ENCODE measurements at regions not wholly inside any gene's neighbourhood (a gene's known extent, or its start where the extent isn't known, plus 50 kb on each side); places are given as distances from the start of the nearest gene placed in this dataset.

GRCh38 chr18:34965566-34965965, 75.6 kb upstream of the MAPRE2 start:
- Histone ChIP-seq H2AFZ (ENCODE audit: low read depth, low read length) (no peak overlapping the region), H3K4me3 (ENCODE audit: low read length) (no peak overlapping the region), H3K36me3 (ENCODE audit: insufficient read depth, low read length) (no peaks in the 10 kb centered on the region)

DNA sequence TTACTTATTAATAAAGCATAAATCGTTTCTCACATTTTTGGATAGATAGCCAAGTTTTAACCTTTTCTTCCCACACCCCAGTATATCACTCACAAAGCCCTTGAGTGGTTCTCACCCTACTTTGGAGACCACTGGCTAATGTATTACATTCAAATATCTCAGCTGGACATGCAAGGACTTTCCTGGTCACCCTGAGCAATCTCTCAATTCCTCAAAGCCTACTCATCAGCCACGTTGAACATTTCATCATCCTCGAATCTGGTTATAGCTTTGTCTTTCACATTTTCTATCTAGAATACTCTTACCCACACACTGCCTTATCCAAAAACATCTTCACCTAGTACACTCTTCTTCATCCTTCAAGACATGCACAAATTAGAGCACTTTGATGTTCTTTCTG, 71.1 kb upstream of the MAPRE2 start:
- Histone ChIP-seq H3K9me3 (ENCODE audit: low read length) (no peaks in the 10 kb centered on the region), H3K27me3 (ENCODE audit: insufficient read depth, low read length) (peaks cover 2% of the 10 kb centered on the region), H3K4me1 (ENCODE audit: insufficient read depth, low read length) (no peaks in the 10 kb centered on the region)

More at GRCh38 chr18:34965566-34965965, 75.6 kb upstream of the MAPRE2 start:
- Histone ChIP-seq H3K27me3 (ENCODE audit: insufficient read depth, low read length) (no peaks in the 10 kb centered on the region), H3K9me3 (ENCODE audit: low read length) (no peaks in the 10 kb centered on the region), H3K4me1 (ENCODE audit: insufficient read depth, low read length) (no peaks in the 10 kb centered on the region)

DNA sequence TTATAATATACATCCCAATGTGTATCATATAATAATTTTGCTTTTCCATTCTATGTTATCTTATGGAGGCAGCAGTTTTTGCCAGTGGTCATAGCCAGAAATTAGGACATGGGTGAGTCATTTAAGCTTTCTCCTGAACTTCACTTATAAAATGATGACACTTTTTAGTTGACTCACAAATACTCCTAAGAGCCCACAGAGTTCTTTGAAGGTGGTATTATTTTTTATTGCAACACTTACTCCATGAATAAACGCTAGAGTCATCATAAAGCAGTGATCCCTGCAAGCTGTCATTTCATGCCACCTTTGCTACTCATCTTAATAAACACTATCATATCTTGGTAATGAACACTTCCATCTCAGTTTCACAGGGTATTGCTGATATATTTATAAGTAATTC, 69.9 kb upstream of the MAPRE2 start:
- Histone ChIP-seq H2AFZ (ENCODE audit: low read depth, low read length) (no peak overlapping the region), H3K4me1 (ENCODE audit: insufficient read depth, low read length) (no peaks in the 10 kb centered on the region), H3K4me3 (ENCODE audit: low read length) (no peak overlapping the region), H3K27me3 (ENCODE audit: insufficient read depth, low read length) (peaks cover 12% of the 10 kb centered on the region), H3K36me3 (ENCODE audit: insufficient read depth, low read length) (no peaks in the 10 kb centered on the region), H3K9me3 (ENCODE audit: low read length) (no peaks in the 10 kb centered on the region)

More for the DNA sequence above, 71.1 kb upstream of the MAPRE2 start:
- Histone ChIP-seq H3K4me3 (ENCODE audit: low read length) (no peak overlapping the region), H3K36me3 (ENCODE audit: insufficient read depth, low read length) (no peaks in the 10 kb centered on the region), H2AFZ (ENCODE audit: low read depth, low read length) (no peak overlapping the region)

GRCh38 chr18:34972765-34973414, 68.3 kb upstream of the MAPRE2 start:
- H3K36me3 ChIP-seq (ENCODE audit: insufficient read depth, low read length): no peaks in the 10 kb centered on the region
- no peaks in the 10 kb centered on the region for H3K9me3 ChIP-seq (ENCODE audit: low read length)
- H2AFZ ChIP-seq (ENCODE audit: low read depth, low read length): no peak overlapping the region
- H3K27me3 ChIP-seq (ENCODE audit: insufficient read depth, low read length): peaks cover 12% of the 10 kb centered on the region
- H3K4me3 ChIP-seq (ENCODE audit: low read length): no peak overlapping the region
- H3K4me1 ChIP-seq (ENCODE audit: insufficient read depth, low read length): peaks cover 4% of the 10 kb centered on the region

GRCh38 chr18:34976123-34976522, 65.1 kb upstream of the MAPRE2 start:
- Histone ChIP-seq H3K4me1 (ENCODE audit: insufficient read depth, low read length) (peaks cover 21% of the 10 kb centered on the region), H3K4me3 (ENCODE audit: low read length) (peak overlapping the region; percentile 72), H3K36me3 (ENCODE audit: insufficient read depth, low read length) (no peaks in the 10 kb centered on the region), H2AFZ (ENCODE audit: low read depth, low read length) (peak overlapping the region; percentile 84), H3K9me3 (ENCODE audit: low read length) (no peaks in the 10 kb centered on the region), H3K27me3 (ENCODE audit: insufficient read depth, low read length) (peaks cover 12% of the 10 kb centered on the region)

DNA sequence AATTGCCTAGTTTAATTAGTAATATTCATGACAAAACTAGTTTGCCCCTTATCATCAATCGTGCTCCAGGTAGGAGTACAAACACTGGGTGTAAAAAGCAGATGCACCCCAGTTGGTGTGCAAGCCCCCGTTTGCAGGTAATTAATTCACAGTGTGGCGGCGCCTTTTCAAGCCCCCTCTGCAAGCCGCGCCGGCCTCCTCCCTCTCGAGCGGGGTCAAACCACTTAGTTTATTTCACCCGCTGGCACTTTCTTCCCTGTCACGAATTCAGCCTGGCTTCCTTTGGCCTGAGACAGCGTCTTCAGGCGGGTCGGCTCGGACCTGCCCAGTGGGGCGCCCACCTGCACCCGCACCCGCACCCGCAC, 64.7 kb upstream of the MAPRE2 start:
- Histone ChIP-seq H3K9me3 (ENCODE audit: low read length) (no peaks in the 10 kb centered on the region), H3K36me3 (ENCODE audit: insufficient read depth, low read length) (no peaks in the 10 kb centered on the region), H3K27me3 (ENCODE audit: insufficient read depth, low read length) (peaks cover 12% of the 10 kb centered on the region), H3K4me3 (ENCODE audit: low read length) (peak overlapping the region; percentile 72), H2AFZ (ENCODE audit: low read depth, low read length) (peak overlapping the region; percentile 84), H3K4me1 (ENCODE audit: insufficient read depth, low read length) (peaks cover 21% of the 10 kb centered on the region)

DNA sequence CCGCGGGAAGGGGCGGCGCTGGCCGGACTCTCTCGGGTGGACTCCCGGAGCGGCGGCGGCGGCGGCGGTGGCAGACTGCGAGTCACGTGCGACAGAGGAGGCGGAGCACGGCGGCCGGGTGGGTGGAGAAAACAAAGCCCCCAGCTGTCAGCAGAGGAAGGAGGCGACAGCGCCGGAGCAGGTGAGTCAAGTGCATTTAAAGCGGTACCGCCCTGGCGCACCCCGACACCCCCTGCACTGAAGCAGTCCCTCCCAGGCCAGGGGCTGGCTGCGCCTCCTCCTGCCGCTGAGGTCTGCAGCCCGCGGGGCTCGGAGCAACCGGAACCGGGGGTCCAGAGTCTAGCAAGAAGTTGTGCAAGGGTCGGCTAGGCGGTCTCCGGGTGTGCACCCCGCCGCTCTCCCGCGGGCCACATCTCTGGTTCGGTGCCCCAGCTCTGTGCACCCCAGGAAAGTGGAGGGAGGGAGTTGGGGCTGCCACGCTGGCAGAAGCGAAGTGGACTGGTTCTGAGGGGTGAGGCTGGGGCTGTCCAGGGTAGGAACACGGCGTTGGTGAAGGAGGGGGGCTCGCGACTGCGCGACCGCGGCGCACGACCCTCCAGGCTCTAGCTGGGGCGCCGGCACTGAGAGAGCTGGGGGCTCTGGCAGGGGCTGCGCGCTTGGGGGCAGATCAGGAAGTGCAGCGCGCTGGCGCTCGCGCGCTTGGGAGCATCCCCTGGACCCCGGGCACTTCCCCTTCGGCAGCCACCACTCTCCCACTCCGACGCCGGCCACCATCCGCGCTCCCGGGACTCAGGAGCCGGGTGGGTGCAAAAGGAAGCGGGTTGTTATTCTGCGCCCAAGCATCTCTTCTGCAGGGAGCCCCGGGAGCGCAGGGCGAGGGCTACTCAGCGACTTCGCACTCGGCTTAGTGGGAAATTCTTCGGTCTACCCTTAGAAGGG, 64.0 kb upstream of the MAPRE2 start:
- Histone ChIP-seq H3K36me3 (ENCODE audit: insufficient read depth, low read length) (no peaks in the 10 kb centered on the region), H3K4me1 (ENCODE audit: insufficient read depth, low read length) (peaks cover 21% of the 10 kb centered on the region), H2AFZ (ENCODE audit: low read depth, low read length) (peak overlapping the region; percentile 84), H3K9me3 (ENCODE audit: low read length) (no peaks in the 10 kb centered on the region), H3K27me3 (ENCODE audit: insufficient read depth, low read length) (peaks cover 12% of the 10 kb centered on the region), H3K4me3 (ENCODE audit: low read length) (peak overlapping the region; percentile 72)

DNA sequence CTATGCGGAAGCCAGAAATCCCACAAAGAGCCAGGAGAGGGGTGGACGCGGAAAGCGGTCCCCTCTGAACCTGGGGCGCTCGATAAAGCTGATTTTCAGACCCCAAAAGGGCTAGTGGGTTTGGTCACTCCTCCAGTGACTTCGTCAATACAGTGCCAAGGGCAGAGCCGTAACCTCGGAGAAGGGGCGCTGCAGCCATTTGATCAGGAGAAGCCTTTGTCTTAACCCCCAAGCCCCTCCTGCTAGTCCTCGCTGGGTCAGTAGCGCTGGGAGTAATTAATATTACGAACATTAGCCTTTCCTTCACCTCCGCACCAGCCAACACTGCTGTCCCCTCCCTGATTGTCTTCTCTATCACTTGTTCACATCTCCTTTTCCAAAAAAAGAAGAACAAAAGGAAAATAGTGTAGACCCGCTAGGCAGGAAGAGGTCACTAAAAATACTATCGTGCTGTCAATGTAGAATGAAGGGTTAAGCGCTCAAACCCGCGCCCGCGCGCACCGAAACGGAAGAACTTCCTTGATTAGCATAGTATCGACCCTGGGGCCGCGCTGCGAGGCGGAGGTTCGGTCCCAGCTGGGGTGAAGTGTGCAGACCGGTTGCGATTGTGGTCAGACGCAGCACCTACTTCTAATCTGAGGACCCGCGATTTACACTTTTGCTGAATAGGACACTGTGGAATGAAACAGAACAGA, 63.2 kb upstream of the MAPRE2 start:
- Histone ChIP-seq H3K9me3 (ENCODE audit: low read length) (no peaks in the 10 kb centered on the region), H3K36me3 (ENCODE audit: insufficient read depth, low read length) (no peaks in the 10 kb centered on the region), H3K27me3 (ENCODE audit: insufficient read depth, low read length) (peaks cover 12% of the 10 kb centered on the region), H3K4me3 (ENCODE audit: low read length) (peak overlapping the region; percentile 72), H3K4me1 (ENCODE audit: insufficient read depth, low read length) (peaks cover 21% of the 10 kb centered on the region), H2AFZ (ENCODE audit: low read depth, low read length) (peak overlapping the region; percentile 84)

- no peaks in the 10 kb centered on the region for H3K36me3 ChIP-seq (ENCODE audit: insufficient read depth, low read length)
- peaks cover 12% of the 10 kb centered on the region for H3K27me3 ChIP-seq (ENCODE audit: insufficient read depth, low read length)
- peaks cover 21% of the 10 kb centered on the region for H3K4me1 ChIP-seq (ENCODE audit: insufficient read depth, low read length)
- H2AFZ ChIP-seq (ENCODE audit: low read depth, low read length): peak overlapping the region; percentile 84
- no peaks in the 10 kb centered on the region for H3K9me3 ChIP-seq (ENCODE audit: low read length)
- peak overlapping the region; percentile 72 for H3K4me3 ChIP-seq (ENCODE audit: low read length)
Observed at GRCh38 chr18:34978533-34978893, 62.7 kb upstream of the MAPRE2 start.

GRCh38 chr18:34978953-34979608, 62.1 kb upstream of the MAPRE2 start:
- Histone ChIP-seq H3K4me1 (ENCODE audit: insufficient read depth, low read length) (peaks cover 21% of the 10 kb centered on the region), H3K27me3 (ENCODE audit: insufficient read depth, low read length) (peaks cover 12% of the 10 kb centered on the region), H3K4me3 (ENCODE audit: low read length) (peak overlapping the region; percentile 72), H2AFZ (ENCODE audit: low read depth, low read length) (peak overlapping the region; percentile 84), H3K36me3 (ENCODE audit: insufficient read depth, low read length) (no peaks in the 10 kb centered on the region), H3K9me3 (ENCODE audit: low read length) (no peaks in the 10 kb centered on the region)

DNA sequence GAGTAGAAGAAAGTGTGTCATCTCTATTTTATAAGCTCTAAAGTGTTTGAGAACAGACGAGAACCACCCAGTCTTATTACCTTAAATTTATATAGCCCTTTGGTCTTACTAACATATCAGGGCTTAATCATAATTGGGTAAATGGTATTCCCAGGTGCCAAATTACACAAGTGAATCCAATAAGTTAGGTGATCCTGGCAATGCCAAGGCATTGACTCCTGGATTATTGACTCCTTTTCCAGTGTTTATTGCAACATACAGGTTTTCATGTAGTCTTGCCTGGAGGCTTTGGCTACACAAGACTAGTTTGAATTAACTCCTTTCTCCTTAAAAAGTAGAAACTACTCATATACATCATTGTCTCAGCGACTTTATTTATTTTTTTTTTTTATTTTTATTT, 59.7 kb upstream of the MAPRE2 start:
- H3K36me3 ChIP-seq (ENCODE audit: insufficient read depth, low read length): no peaks in the 10 kb centered on the region
- no peaks in the 10 kb centered on the region for H3K9me3 ChIP-seq (ENCODE audit: low read length)
- no peak overlapping the region for H2AFZ ChIP-seq (ENCODE audit: low read depth, low read length)
- peaks cover 21% of the 10 kb centered on the region for H3K4me1 ChIP-seq (ENCODE audit: insufficient read depth, low read length)
- H3K27me3 ChIP-seq (ENCODE audit: insufficient read depth, low read length): no peaks in the 10 kb centered on the region
- no peak overlapping the region for H3K4me3 ChIP-seq (ENCODE audit: low read length)

- H3K36me3 ChIP-seq (ENCODE audit: insufficient read depth, low read length): no peaks in the 10 kb centered on the region
- no peaks in the 10 kb centered on the region for H3K27me3 ChIP-seq (ENCODE audit: insufficient read depth, low read length)
Observed at GRCh38 chr18:34985963-34986362, 55.2 kb upstream of the MAPRE2 start.

More at GRCh38 chr18:34985963-34986362, 55.2 kb upstream of the MAPRE2 start:
- peaks cover 1% of the 10 kb centered on the region for H3K4me1 ChIP-seq (ENCODE audit: insufficient read depth, low read length)
- no peak overlapping the region for H3K4me3 ChIP-seq (ENCODE audit: low read length)
- H3K9me3 ChIP-seq (ENCODE audit: low read length): no peaks in the 10 kb centered on the region
- no peak overlapping the region for H2AFZ ChIP-seq (ENCODE audit: low read depth, low read length)

Measured in neuron (in vitro differentiated cells).